Sigmoid colon (tissue), 6 donors: ENCODE measurements at regions not wholly inside any gene's neighbourhood (a gene's known extent, or its start where the extent isn't known, plus 50 kb on each side); places are given as distances from the start of the nearest gene placed in this dataset.

Source experiments
- DNase-seq: peaks from one replicate; pipeline ENCODE4 v3.0.0-alpha.2; 2019
- H3K27ac ChIP-seq, 4 donors: fragments of 200-600 bp; sonication (generic); one replicate each; pipeline ENCODE4 v1.5.1; 2016 to 2019; ENCODE audit warnings: mild to moderate bottlenecking in 1 of 4
- H3K27me3 ChIP-seq, 3 donors: fragments of 200-600 bp; sonication (generic); one replicate each; pipeline ENCODE4 v1.5.1; 2019; ENCODE audit warnings: mild to moderate bottlenecking in 1 of 3
- H3K36me3 ChIP-seq, 4 donors: fragments of 200-600 bp; sonication (generic); one replicate each; pipeline ENCODE4 v1.5.1; 2016 to 2019
- H3K4me1 ChIP-seq, 4 donors: fragments of 200-600 bp; sonication (generic); one replicate each; pipeline ENCODE4 v1.5.1; 2017 to 2019
- H3K4me3 ChIP-seq, 4 donors: fragments of 200-600 bp; sonication (generic); one replicate each; pipeline ENCODE4 v1.5.1; 2017 to 2019; ENCODE audit warnings: mild to moderate bottlenecking in 2 of 4, moderate library complexity in 1 of 4
- H3K9me3 ChIP-seq, 4 donors: fragments of 200-600 bp in 3 of 4; sonication (generic) in 3 of 4; one replicate each; pipeline versions ENCODE4 v1.5.1 to v1.6.1; 2013 to 2019
- CTCF ChIP-seq, 4 experiments: fragments of 450-650 bp in 3 of 4; fragments of 200-600 bp in 1 of 4; IDR thresholded peaks; one replicate each; pipeline ENCODE4 v1.5.1; 2016 to 2019; ENCODE audit warnings: antibody characterized with exemption in 4 of 4, mild to moderate bottlenecking in 3 of 4, moderate library complexity in 2 of 4
- EP300 ChIP-seq, 4 donors: sonication (generic); formaldehyde crosslinking; IDR thresholded peaks; one replicate each; pipeline ENCODE4 v1.6.1; 2017; ENCODE audit warnings: antibody characterized with exemption in 4 of 4
- POLR2A ChIP-seq, 2 donors: fragments of 450-650 bp; IDR thresholded peaks; one replicate each; pipeline ENCODE4 v1.6.1; 2016; ENCODE audit warnings: antibody characterized with exemption in 2 of 2, mild to moderate bottlenecking in 2 of 2, moderate library complexity in 2 of 2
- POLR2AphosphoS5 ChIP-seq, 4 donors: sonication (generic); formaldehyde crosslinking; IDR thresholded peaks; one replicate each; pipeline ENCODE4 v1.6.1; 2017; ENCODE audit warnings: antibody characterized with exemption in 4 of 4
- WGBS, 2 donors: extraction: QIAGEN DNeasy Blood & Tissue Kit; methylation state at CpG; one replicate each; pipeline ENCODE4 v1.1.7; 2013; 5-methylcytosine and 5-hydroxymethylcytosine counted together
- intact Hi-C: fragments of 100-400 bp; cut with DNase I; formaldehyde crosslinking; loops from one replicate; pipeline ENCODE4 v1.15.1; 2023
- donor health status: healthy with polysubstance abuse.
- donor health status: healthy.

DNA sequence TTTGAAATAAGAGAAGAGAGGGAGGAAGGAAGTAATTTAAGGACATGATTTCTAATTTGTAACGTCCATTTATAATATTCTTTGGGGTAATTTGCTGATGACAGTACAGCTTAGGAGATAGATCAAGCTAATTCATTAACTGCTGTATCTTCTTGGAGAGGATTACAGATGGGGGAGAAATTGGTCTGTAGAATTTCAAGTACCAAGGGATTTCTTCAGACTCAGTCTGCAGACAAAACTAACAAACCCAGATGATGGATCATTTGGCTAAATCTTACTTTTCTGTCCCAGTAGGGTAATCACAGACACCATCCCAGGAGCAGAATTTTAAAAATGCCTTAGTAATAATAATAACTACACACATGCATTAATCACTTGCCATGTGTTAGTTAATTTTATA, 711.8 kb downstream of the KCNJ2 start:
- no peak for DNase-seq
- 33 to 47% methylated on average over 1 of the region's 1 CpG for WGBS, 2 donors
- H3K4me1 ChIP-seq, result no peaks in the 10 kb centered on the region
- intact Hi-C loops, result no loop called here
- TF ChIP-seq EP300 (IDR thresholded peaks at IDR 0.05), result no peak
- no peaks in the 10 kb centered on the region for H3K9me3 ChIP-seq
- H3K4me3 ChIP-seq, result no peak overlapping the region
- H3K27ac ChIP-seq, result no peak overlapping the region
- no peaks in the 10 kb centered on the region for H3K36me3 ChIP-seq
- H3K27me3 ChIP-seq, result no peaks in the 10 kb centered on the region

DNA sequence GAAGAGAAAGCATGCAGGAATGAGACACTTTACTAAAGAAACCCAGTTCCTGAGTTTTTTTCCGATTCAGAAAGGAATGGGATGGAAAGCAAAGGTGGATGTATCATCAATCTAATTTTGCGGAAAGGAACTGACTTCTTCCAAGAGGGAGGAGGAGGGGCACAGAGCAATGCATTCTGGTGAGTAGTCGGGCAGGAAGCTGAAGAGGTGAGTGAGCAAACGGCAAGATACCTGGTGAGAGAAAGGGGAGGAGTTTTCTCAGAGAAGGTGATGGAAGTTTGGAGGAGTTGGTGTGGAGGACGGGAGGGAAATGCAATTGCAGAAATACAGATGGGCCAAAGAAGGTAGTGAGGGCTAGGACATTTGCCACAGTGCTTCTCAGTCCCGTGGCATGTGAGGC, 713.2 kb downstream of the KCNJ2 start:
- TF ChIP-seq POLR2AphosphoS5 (IDR thresholded peaks at IDR 0.05) (no peak), POLR2A (IDR thresholded peaks at IDR 0.05) (no peak)
- no peak for DNase-seq
- intact Hi-C loops, result no loop called here
- no peaks in the 10 kb centered on the region for H3K36me3 ChIP-seq
- no peak overlapping the region for H3K27ac ChIP-seq
- no peaks in the 10 kb centered on the region for H3K4me1 ChIP-seq
- H3K4me3 ChIP-seq, result no peak overlapping the region
- H3K9me3 ChIP-seq, result no peaks in the 10 kb centered on the region
- 63 to 77% methylated on average over 6 of the region's 6 CpGs for whole genome bisulfite sequencing, 2 donors
- no peaks in the 10 kb centered on the region for H3K27me3 ChIP-seq

DNA sequence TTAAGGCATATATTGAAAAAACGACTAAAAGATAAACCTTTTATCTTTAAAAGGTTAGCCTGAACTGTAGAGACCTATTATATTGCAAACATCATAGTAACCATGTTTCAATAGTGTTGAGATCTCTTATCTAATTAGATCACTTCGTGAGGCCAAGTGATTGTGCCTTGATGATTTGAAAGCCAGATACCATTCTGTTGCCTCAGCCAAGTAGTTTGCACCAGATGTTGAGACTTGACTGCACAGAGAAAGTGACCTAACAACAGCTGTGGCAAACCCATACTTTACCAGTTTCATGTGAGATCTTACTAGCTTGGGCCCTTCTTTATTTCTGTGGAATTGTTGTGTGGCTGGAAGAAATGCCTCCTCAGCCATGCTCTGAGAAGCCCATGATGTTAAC, 717.3 kb downstream of the KCNJ2 start:
- Histone ChIP-seq H3K27ac (no peak overlapping the region), H3K9me3 (no peaks in the 10 kb centered on the region), H3K4me3 (no peak overlapping the region), H3K27me3 (no peaks in the 10 kb centered on the region), H3K36me3 (no peaks in the 10 kb centered on the region), H3K4me1 (no peaks in the 10 kb centered on the region)
- TF ChIP-seq CTCF (IDR thresholded peaks at IDR 0.05), result no peak
- no peak for TF ChIP-seq POLR2AphosphoS5 (IDR thresholded peaks at IDR 0.05)
- no peak for TF ChIP-seq EP300 (IDR thresholded peaks at IDR 0.05)
- no peak for TF ChIP-seq POLR2A (IDR thresholded peaks at IDR 0.05)
- intact Hi-C loops, result no loop called here
- 24 to 66% methylated on average over 2 of the region's 2 CpGs for WGBS, 2 donors
- no peak for DNase-seq

DNA sequence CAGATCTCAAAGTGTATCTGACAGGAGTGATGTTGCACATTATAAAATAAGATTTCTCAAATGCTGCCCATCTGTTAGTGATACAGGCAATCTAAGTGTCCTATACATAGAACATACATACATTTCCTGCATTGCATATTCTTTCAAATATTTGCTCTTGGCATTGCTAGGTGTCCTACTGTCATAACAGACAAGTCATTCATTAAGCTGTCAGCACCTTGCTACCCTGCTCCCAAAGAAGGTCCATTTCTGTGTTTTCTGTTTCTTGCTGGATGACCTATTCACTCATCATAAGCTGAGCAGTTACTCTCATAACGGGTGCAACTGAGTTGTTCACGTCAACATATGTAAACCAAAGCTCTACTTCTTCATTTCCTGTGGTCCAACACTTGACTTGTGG, 719.0 kb downstream of the KCNJ2 start:
- Histone ChIP-seq H3K4me1 (no peaks in the 10 kb centered on the region), H3K27ac (no peak overlapping the region), H3K36me3 (no peaks in the 10 kb centered on the region), H3K9me3 (no peaks in the 10 kb centered on the region), H3K27me3 (no peaks in the 10 kb centered on the region), H3K4me3 (no peak overlapping the region)
- DNase-seq, result no peak
- TF ChIP-seq POLR2AphosphoS5 (IDR thresholded peaks at IDR 0.05), result no peak
- TF ChIP-seq CTCF (IDR thresholded peaks at IDR 0.05), result no peak
- TF ChIP-seq POLR2A (IDR thresholded peaks at IDR 0.05), result no peak
- no peak for TF ChIP-seq EP300 (IDR thresholded peaks at IDR 0.05)
- 67 to 71% methylated on average over 2 of the region's 2 CpGs for WGBS, 2 donors
- intact Hi-C loops, result no loop called here

GRCh38 chr17:70891306-70891705, 722.0 kb downstream of the KCNJ2 start:
- DNase-seq, result no peak
- WGBS, 2 donors, result 82 to 84% methylated on average over 4 of the region's 4 CpGs
- Histone ChIP-seq H3K27me3 (no peaks in the 10 kb centered on the region), H3K9me3 (no peaks in the 10 kb centered on the region), H3K36me3 (no peaks in the 10 kb centered on the region), H3K27ac (no peak overlapping the region), H3K4me1 (no peaks in the 10 kb centered on the region), H3K4me3 (no peak overlapping the region)
- TF ChIP-seq EP300 (IDR thresholded peaks at IDR 0.05) (no peak), POLR2A (IDR thresholded peaks at IDR 0.05) (no peak), POLR2AphosphoS5 (IDR thresholded peaks at IDR 0.05) (no peak), CTCF (IDR thresholded peaks at IDR 0.05) (no peak)
- intact Hi-C loops, result no loop called here

GRCh38 chr17:70892527-70892926, 723.2 kb downstream of the KCNJ2 start:
- Histone ChIP-seq H3K9me3 (no peaks in the 10 kb centered on the region), H3K4me1 (no peaks in the 10 kb centered on the region), H3K27me3 (no peaks in the 10 kb centered on the region), H3K27ac (no peak overlapping the region), H3K36me3 (no peaks in the 10 kb centered on the region), H3K4me3 (no peak overlapping the region)
- 71 to 83% methylated on average over 1 of the region's 1 CpG for WGBS, 2 donors
- no peak for TF ChIP-seq POLR2AphosphoS5 (IDR thresholded peaks at IDR 0.05)
- no peak for TF ChIP-seq POLR2A (IDR thresholded peaks at IDR 0.05)
- no peak for TF ChIP-seq EP300 (IDR thresholded peaks at IDR 0.05)
- TF ChIP-seq CTCF (IDR thresholded peaks at IDR 0.05), result no peak
- intact Hi-C loops, result no loop called here
- DNase-seq, result no peak
